HG03039 (cell line): ENCODE measurements at regions not wholly inside any gene's neighbourhood (a gene's known extent, or its start where the extent isn't known, plus 50 kb on each side); places are given as distances from the start of the nearest gene placed in this dataset.
"Not testable (repeated sequence)": the region's sequence is repeated elsewhere in the genome, so short reads cannot be mapped to it uniquely, and the experiment has no call there.

Experiments used
- ATAC-seq: cut with Tn5 transposase; IDR thresholded peaks from one replicate; pipeline ENCODE4 v1.9.1; 2021; ENCODE audit warnings: mild to moderate bottlenecking, moderate library complexity; ENCODE audit not compliant: unreplicated experiment

DNA sequence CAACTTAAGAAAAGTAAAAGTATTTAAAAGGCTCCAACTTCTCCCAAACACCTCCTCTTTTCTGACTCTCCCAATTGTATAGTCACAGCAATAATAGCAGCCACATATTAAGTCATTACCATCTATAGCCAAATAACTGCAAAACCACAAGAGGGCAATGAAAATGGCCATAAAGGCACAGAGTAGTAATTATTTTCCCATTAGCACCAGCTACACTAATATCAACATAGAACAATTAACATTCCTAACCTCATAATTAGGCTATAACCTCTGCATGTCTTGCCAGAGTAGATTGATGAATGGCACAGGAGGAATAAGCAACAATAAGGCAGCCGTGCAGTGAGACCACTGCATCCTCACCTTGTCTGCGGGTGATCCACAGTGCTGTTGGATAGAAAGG lies 226.4 kb upstream of the SERP2 start:
- no peak for ATAC-seq

- no peak for ATAC-seq
These were observed 226.0 kb upstream of the SERP2 start for GRCh38 chr13:44147648-44148047.

DNA sequence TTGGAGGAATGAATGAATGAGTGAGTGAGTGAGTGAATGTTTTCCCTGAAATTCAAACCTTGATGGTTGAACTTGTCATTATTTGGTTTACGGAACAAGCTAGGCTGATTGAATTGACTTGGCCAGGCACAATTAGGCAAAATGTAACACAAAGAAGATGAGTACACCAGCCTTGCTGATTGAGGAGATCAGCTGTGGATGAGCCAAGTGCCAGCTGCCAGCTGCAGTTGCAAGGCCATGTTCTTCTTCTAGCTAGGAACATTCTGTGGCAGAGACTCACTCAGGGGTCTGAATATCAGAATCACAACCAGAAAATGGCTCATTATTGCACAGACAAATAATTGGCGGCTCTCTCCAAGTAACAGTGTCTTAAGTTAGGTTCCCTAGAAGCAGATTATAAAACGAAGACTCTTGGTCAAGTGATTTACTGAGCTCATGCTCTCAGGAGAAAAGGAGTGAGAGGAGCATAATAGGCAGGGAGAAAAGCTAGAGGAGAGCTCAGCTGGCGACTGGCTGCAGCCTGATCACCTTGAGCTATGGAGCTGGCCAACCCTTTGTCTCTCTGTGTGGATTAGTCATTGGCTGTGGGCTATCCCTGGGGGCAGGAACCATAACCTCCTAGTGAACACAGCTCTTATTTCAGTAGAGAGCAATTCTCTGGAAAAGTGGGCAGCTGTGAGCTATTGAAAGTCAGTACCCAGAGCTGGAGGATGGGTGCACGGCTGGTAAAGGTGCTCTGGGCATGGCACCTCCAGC lies 225.3 kb upstream of the SERP2 start:
- ATAC-seq: no peak

GRCh38 chr13:44149231-44149630 lies 224.4 kb upstream of the SERP2 start:
- not testable (repeated sequence) for ATAC-seq

DNA sequence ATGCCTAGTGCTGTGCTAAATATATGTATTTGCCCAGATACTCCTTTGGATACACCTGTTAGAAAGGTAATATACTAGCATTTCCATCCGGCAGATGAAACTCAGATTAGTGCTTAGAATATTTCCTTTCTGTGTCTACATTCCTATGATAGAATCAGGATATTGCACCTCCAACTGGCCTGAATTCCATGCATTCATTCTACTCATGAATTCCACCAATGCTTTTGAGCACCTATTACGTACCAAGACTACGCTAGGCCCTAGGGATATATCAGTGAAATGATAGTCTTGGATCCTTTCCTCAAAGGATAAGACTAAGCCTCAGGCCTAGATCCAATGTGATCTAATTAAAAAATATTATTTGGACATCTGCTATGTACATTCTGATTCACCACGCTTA lies 223.8 kb upstream of the SERP2 start:
- ATAC-seq: no peak

DNA sequence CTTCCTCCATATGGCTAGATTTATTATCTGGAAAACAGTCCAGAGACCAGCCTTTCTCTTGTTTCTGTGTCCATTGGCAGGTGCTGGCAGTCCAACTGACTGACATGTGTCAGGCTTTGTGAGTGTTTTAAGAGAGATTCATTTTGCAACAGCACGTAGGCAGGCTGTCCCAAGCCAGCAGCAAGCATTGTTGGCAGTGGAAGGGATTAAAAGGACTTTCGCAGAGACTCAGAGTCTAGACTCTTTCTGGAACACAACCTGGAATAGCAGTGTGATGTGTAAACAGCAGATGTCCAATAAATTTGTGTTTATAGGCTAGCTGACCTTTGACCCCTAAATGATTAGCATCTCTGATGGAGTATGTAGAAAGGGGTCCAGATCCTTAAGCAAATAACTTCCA lies 222.2 kb upstream of the SERP2 start:
- no peak for ATAC-seq

- no peak for ATAC-seq
These were observed 220.1 kb upstream of the SERP2 start for GRCh38 chr13:44153496-44153895.

DNA sequence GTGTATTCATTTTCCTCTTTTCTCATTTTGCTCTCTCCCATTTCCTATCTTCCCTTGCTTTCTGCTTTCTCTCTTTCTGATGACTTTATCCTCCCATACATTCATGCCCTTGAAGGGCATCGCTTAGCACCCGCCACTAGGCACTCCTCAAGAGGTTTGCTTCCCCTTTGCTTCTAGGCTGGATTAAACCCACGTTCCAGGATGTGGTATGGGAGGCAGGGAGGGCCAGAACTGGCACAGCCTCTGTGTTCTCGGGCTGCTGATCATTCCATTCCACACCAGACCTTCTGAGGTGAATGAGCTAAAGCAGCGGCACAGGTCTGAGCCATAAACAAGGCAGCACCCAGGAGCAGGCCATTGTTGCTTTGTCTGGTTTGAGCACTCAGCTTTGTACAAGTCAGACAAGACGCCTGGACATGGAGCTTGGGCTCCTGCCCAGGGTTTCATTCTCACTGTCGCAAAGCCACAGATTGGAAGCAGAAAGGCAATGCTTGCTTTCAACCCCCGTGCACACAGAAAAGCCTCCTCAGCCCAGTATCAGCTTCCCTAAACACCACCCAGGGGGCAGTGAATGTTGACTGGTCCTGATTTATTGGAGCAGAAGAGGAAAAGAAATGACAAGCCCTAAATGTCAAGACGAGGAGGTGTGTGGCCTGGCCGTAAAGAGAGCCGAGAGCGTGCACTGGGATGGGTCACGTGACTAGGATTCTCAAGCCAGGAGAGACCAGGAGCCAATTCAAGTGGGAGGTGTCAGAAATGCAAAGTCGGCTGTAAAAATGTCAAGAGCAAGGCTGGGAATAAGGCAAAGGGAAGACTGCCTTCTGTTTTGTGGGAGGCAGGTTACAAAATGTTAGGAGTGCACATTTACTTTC lies 218.0 kb upstream of the SERP2 start:
- ATAC-seq: no peak

- ATAC-seq: no peak
These were observed 217.3 kb upstream of the SERP2 start for GRCh38 chr13:44156294-44156658.

GRCh38 chr13:44157606-44158005 lies 216.0 kb upstream of the SERP2 start:
- ATAC-seq: no peak

DNA sequence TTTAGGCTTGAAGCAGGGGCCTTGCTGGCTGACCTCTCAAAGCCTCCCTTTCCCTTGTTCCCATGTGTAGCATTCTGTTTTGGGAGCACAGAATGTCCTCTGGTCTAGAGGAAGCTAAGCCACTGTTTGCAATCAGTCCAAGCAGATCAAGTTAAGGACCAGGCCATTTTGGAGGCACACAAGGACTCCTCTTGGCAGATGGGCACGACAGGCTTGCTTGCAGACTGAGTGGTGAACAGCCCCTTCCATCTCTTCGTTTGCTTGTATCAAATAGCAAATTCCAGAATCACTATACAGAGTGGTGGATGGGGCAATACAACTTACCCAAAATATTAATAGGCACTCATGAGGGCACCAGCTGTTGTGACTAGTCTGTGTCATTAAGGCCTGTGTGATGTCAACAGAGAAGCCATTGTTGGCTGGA lies 215.5 kb upstream of the SERP2 start:
- no peak for ATAC-seq

- no peak for ATAC-seq
These were observed 214.6 kb upstream of the SERP2 start for GRCh38 chr13:44158881-44159632.

- no peak for ATAC-seq
These were observed 213.9 kb upstream of the SERP2 start for GRCh38 chr13:44159633-44160279.

- no peak for ATAC-seq
These were observed 212.9 kb upstream of the SERP2 start for GRCh38 chr13:44160591-44161191.

GRCh38 chr13:44163108-44163507 lies 210.5 kb upstream of the SERP2 start:
- no peak for ATAC-seq

GRCh38 chr13:44165221-44165888 lies 208.3 kb upstream of the SERP2 start:
- no peak for ATAC-seq

GRCh38 chr13:44165889-44166496 lies 207.6 kb upstream of the SERP2 start:
- ATAC-seq: no peak

DNA sequence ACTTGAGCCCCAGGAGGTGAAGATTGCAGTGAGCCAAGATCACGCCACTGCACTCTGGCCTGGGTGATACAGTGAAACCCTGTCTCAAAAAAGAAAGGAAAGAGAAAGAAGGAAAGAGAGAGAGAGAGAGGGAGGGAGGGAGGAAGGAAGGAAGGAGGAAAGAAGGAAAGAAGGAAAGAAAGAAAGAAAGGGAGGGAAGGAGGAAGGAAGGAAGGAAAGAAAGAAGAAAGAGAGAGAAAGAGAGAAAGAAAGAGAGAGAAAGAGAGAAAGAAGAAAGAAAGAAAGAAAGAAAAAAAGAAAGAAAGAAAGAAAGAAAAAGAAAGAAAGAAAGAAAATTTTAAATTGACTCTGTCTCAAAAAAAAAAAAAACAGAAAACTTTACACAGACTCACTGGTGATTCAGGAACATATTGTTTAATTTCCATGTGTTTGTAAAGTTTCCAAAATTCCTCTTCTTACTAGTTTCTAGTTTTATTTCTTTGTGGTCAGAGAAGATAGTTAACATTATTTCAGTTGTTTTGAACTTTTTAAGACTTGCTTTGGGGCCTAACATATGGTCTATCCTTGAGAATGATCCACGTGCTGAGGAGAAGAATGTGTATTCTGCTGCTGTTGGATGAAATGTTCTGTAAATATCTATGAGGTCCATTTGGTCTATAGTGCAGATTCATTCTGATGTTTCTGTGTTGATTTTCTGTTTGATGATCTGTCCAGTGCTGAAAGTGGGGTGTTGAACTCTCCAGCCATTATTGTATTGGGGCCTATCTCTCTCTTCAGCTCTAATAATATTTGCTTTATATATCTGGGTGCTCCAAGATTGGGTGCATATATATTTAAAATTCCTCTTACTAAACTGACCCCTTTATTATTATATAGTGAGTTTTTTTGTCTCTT lies 204.4 kb upstream of the SERP2 start:
- ATAC-seq: no peak

DNA sequence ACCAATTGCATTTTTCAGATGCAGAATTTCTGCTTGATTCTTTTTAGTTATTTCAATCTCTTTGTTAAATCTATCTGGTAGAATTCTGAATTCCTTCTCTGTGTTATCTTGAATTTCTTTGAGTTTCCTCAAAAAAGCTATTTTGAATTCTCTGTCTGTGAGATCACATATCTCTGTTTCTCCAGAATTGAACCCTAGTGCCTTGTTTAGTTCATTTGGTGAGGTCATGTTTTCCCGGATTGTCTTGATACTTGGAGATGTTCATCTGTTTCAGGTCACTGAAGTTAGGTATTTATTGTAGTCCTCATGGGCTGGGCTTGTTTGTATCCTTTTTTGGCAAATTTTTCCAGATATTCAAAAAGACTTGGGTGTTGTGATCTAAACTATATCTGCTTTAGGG lies 202.9 kb upstream of the SERP2 start:
- ATAC-seq: no peak
